ENCODE measurements at regions not wholly inside any gene's neighbourhood (a gene's known extent, or its start where the extent isn't known, plus 50 kb on each side); places are given as distances from the start of the nearest gene placed in this dataset.
"Not testable (repeated sequence)": the region's sequence is repeated elsewhere in the genome, so short reads cannot be mapped to it uniquely, and the experiment has no call there.

- Histone ChIP-seq H3K4me3 (ENCODE audit: low read depth, low read length) (no peak overlapping the region), H3K27me3 (no peaks in the 10 kb centered on the region), H3K9me3 (no peaks in the 10 kb centered on the region), H3K4me1 (no peaks in the 10 kb centered on the region), H3K36me3 (no peaks in the 10 kb centered on the region)
- no peak for TF ChIP-seq CTCF (IDR thresholded peaks at IDR 0.05; ENCODE audit: low read depth, low read length)
- DNase-seq, result no peak
Measured at GRCh38 chr2:37760471-37760870, 89.0 kb upstream of the CDC42EP3 start.

- H3K9me3 ChIP-seq; H3K4me1 ChIP-seq; H3K27me3 ChIP-seq; H3K4me3 ChIP-seq (ENCODE audit: low read depth, low read length); H3K36me3 ChIP-seq; DNase-seq: not testable (repeated sequence)
Measured at GRCh38 chr2:37762281-37762680, 90.8 kb upstream of the CDC42EP3 start.

GRCh38 chr2:37764739-37765138, 93.3 kb upstream of the CDC42EP3 start:
- no peaks in the 10 kb centered on the region for H3K4me1 ChIP-seq
- H3K4me3 ChIP-seq (ENCODE audit: low read depth, low read length), result no peak overlapping the region
- DNase-seq, result no peak
- TF ChIP-seq CTCF (IDR thresholded peaks at IDR 0.05; ENCODE audit: low read depth, low read length), result no peak
- H3K9me3 ChIP-seq, result no peaks in the 10 kb centered on the region
- no peaks in the 10 kb centered on the region for H3K27me3 ChIP-seq
- no peaks in the 10 kb centered on the region for H3K36me3 ChIP-seq

GRCh38 chr2:37766106-37766505, 94.7 kb upstream of the CDC42EP3 start:
- H3K9me3 ChIP-seq, result no peaks in the 10 kb centered on the region
- DNase-seq, result no peak
- peaks cover 1% of the 10 kb centered on the region for H3K4me1 ChIP-seq
- H3K36me3 ChIP-seq, result no peaks in the 10 kb centered on the region
- H3K27me3 ChIP-seq, result no peaks in the 10 kb centered on the region
- TF ChIP-seq CTCF (IDR thresholded peaks at IDR 0.05; ENCODE audit: low read depth, low read length), result no peak
- no peak overlapping the region for H3K4me3 ChIP-seq (ENCODE audit: low read depth, low read length)

GRCh38 chr2:37767046-37767445, 95.6 kb upstream of the CDC42EP3 start:
- no peaks in the 10 kb centered on the region for H3K9me3 ChIP-seq
- TF ChIP-seq CTCF (IDR thresholded peaks at IDR 0.05; ENCODE audit: low read depth, low read length), result no peak
- H3K36me3 ChIP-seq, result no peaks in the 10 kb centered on the region
- no peak for DNase-seq
- H3K27me3 ChIP-seq, result no peaks in the 10 kb centered on the region
- no peak overlapping the region for H3K4me3 ChIP-seq (ENCODE audit: low read depth, low read length)
- H3K4me1 ChIP-seq, result peaks cover 9% of the 10 kb centered on the region

DNA sequence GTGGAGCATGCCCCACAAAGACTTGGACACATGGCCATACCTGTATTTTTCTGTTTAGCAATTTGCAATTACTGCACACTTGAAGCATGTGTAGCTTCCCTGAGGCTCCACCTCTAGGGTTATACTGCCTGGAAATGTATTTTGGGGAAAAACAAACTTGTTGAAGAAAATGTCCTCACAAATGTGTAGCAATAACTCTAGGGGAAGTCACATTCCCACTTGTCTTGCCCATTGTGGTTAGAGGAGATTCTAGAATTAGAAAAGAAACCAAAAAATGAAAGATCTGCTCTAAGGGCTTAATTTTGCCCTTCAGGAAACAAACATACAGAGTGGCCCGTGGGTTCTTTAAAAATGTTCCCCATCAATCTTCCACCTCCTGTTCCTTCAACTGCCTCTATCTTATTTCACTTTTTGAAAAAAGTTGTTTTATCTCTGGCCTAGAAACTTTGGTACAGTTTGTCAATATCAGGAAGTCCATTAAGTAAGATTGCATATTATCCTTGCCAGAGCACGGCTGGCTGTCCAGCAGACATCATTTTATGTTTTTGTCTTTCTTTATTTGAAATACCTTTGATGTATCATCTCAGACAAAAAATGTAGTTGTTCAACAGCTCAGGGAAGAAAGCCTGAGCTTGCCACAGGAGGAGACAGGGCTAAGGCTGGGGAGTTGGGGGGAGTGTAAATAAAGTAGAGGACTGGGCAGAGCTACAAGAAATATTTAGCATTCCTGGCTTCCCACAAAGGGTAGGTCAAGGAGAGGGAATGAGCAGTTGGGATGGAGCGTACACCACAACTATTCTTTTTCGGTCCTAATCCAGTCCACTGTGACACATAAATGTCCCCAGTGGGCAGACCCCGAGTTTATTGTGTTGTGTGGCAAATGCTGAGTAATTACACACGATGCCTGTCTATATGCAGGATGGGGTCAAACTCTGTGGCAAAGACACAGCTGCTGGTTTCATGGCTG, 96.8 kb upstream of the CDC42EP3 start:
- H3K4me3 ChIP-seq (ENCODE audit: low read depth, low read length), result no peak overlapping the region
- H3K27me3 ChIP-seq, result no peaks in the 10 kb centered on the region
- no peak for TF ChIP-seq CTCF (IDR thresholded peaks at IDR 0.05; ENCODE audit: low read depth, low read length)
- no peaks in the 10 kb centered on the region for H3K9me3 ChIP-seq
- H3K4me1 ChIP-seq, result peaks cover 11% of the 10 kb centered on the region
- DNase-seq, result no peak
- H3K36me3 ChIP-seq, result no peaks in the 10 kb centered on the region

All from BE2C (cell line).